A673 (cell line): ENCODE measurements at regions not wholly inside any gene's neighbourhood (a gene's known extent, or its start where the extent isn't known, plus 50 kb on each side); places are given as distances from the start of the nearest gene placed in this dataset.

Experiments
- CTCF ChIP-seq: fragments of 300-800, 200-600 bp; sonication (generic); conservative IDR thresholded peaks from 2 replicates; pipeline ENCODE4 v1.5.1; 2017; ENCODE audit warnings: low read depth, mild to moderate bottlenecking, antibody characterized with exemption, low read length, moderate library complexity, mixed read lengths
- EZH2 ChIP-seq: fragments of 200-600 bp; sonication (generic); IDR thresholded peaks from 2 replicates; pipeline ENCODE4 v1.6.1; 2017; ENCODE audit warnings: borderline replicate concordance, low read depth, mild to moderate bottlenecking, mixed read lengths, antibody characterized with exemption, low read length; ENCODE audit not compliant: poor library complexity, severe bottlenecking

GRCh38 chr5:158014372-158014771 lies 155.4 kb upstream of the CLINT1 start:
- no peak for TF ChIP-seq CTCF
- no peak for TF ChIP-seq EZH2
